ENCODE measurements at regions not wholly inside any gene's neighbourhood (a gene's known extent, or its start where the extent isn't known, plus 50 kb on each side); places are given as distances from the start of the nearest gene placed in this dataset.

GRCh38 chr12:111168009-111168900, 200.6 kb downstream of the PHETA1 start:
- H3K9me3 Mint-ChIP-seq: no peaks in the 10 kb centered on the region
- ChIA-PET POLR2A (no interaction called here), CTCF (interaction anchor here (1.5 kb wide), 1 partner anchor 57 kb away, joined by 4 read pairs; no protein-coding TSS in a partner anchor)
- peaks cover 8% of the 10 kb centered on the region for H3K4me1 Mint-ChIP-seq
- peaks cover 1% of the 10 kb centered on the region for H3K27me3 Mint-ChIP-seq
- no peak overlapping the region for H3K27ac Mint-ChIP-seq
- no peak overlapping the region for H3K4me3 Mint-ChIP-seq
- H3K36me3 Mint-ChIP-seq (ENCODE audit: low read depth): no peaks in the 10 kb centered on the region
- DNase-seq: peak; percentile 13

- ChIA-PET POLR2A (interaction anchor here (0.6 kb wide), 1 partner anchor 8 kb away, joined by 15 read pairs; no protein-coding TSS in a partner anchor), CTCF (interaction anchor here (1.5 kb wide), 1 partner anchor 58 kb away, joined by 4 read pairs; no protein-coding TSS in a partner anchor)
- H3K4me3 Mint-ChIP-seq: no peak overlapping the region
- H3K9me3 Mint-ChIP-seq: no peaks in the 10 kb centered on the region
- peaks cover 1% of the 10 kb centered on the region for H3K27me3 Mint-ChIP-seq
- H3K4me1 Mint-ChIP-seq: peaks cover 8% of the 10 kb centered on the region
- no peak for DNase-seq
- H3K36me3 Mint-ChIP-seq (ENCODE audit: low read depth): no peaks in the 10 kb centered on the region
- no peak overlapping the region for H3K27ac Mint-ChIP-seq
These were observed 201.9 kb downstream of the PHETA1 start for GRCh38 chr12:111166779-111167540.

GRCh38 chr12:111164833-111165525, 203.9 kb downstream of the PHETA1 start:
- H3K27ac Mint-ChIP-seq: no peak overlapping the region
- CTCF ChIA-PET: interaction anchor here (1.6 kb wide), 1 partner anchor 21 kb away, joined by 3 read pairs; no protein-coding TSS in a partner anchor
- no peaks in the 10 kb centered on the region for H3K9me3 Mint-ChIP-seq
- no peak overlapping the region for H3K4me3 Mint-ChIP-seq
- DNase-seq: no peak
- H3K4me1 Mint-ChIP-seq: peaks cover 7% of the 10 kb centered on the region
- POLR2A ChIA-PET: interaction anchor here (0.6 kb wide), 1 partner anchor 297 kb away, joined by 3 read pairs; no protein-coding TSS in a partner anchor
- H3K36me3 Mint-ChIP-seq (ENCODE audit: low read depth): no peaks in the 10 kb centered on the region
- H3K27me3 Mint-ChIP-seq: no peaks in the 10 kb centered on the region

- Mint-ChIP-seq H3K4me3 (no peak overlapping the region), H3K4me1 (peaks cover 7% of the 10 kb centered on the region), H3K27ac (no peak overlapping the region), H3K27me3 (no peaks in the 10 kb centered on the region), H3K36me3 (ENCODE audit: low read depth) (no peaks in the 10 kb centered on the region), H3K9me3 (no peaks in the 10 kb centered on the region)
- ChIA-PET CTCF (no interaction called here), POLR2A (no interaction called here)
- no peak for DNase-seq
These were observed 205.5 kb downstream of the PHETA1 start for GRCh38 chr12:111163422-111163821.

GRCh38 chr12:111161898-111162297, 207.0 kb downstream of the PHETA1 start:
- H3K4me3 Mint-ChIP-seq: no peak overlapping the region
- H3K4me1 Mint-ChIP-seq: no peaks in the 10 kb centered on the region
- DNase-seq: no peak
- no peaks in the 10 kb centered on the region for H3K9me3 Mint-ChIP-seq
- no peaks in the 10 kb centered on the region for H3K27me3 Mint-ChIP-seq
- no peaks in the 10 kb centered on the region for H3K36me3 Mint-ChIP-seq (ENCODE audit: low read depth)
- H3K27ac Mint-ChIP-seq: no peak overlapping the region
- ChIA-PET POLR2A (no interaction called here), CTCF (no interaction called here)

GRCh38 chr12:111160350-111161241, 208.3 kb downstream of the PHETA1 start:
- Mint-ChIP-seq H3K9me3 (no peaks in the 10 kb centered on the region), H3K36me3 (ENCODE audit: low read depth) (no peaks in the 10 kb centered on the region), H3K27ac (no peak overlapping the region), H3K4me3 (no peak overlapping the region), H3K4me1 (no peaks in the 10 kb centered on the region), H3K27me3 (no peaks in the 10 kb centered on the region)
- ChIA-PET CTCF (no interaction called here), POLR2A (no interaction called here)
- no peak for DNase-seq

GRCh38 chr12:111158992-111159391, 209.9 kb downstream of the PHETA1 start:
- ChIA-PET POLR2A (interaction anchor here (0.7 kb wide), 1 partner anchor 8 kb away, joined by 15 read pairs; no protein-coding TSS in a partner anchor), CTCF (interaction anchor here (0.6 to 1.4 kb wide), 2 partner anchors 48 to 181 kb away, joined by 4 to 6 read pairs; no protein-coding TSS in a partner anchor)
- H3K27me3 Mint-ChIP-seq: no peaks in the 10 kb centered on the region
- H3K36me3 Mint-ChIP-seq (ENCODE audit: low read depth): no peaks in the 10 kb centered on the region
- no peak overlapping the region for H3K27ac Mint-ChIP-seq
- no peaks in the 10 kb centered on the region for H3K9me3 Mint-ChIP-seq
- H3K4me3 Mint-ChIP-seq: no peak overlapping the region
- no peaks in the 10 kb centered on the region for H3K4me1 Mint-ChIP-seq
- DNase-seq: no peak

- H3K4me3 Mint-ChIP-seq: no peak overlapping the region
- H3K9me3 Mint-ChIP-seq: no peaks in the 10 kb centered on the region
- no peaks in the 10 kb centered on the region for H3K27me3 Mint-ChIP-seq
- ChIA-PET CTCF (interaction anchor here (0.6 kb wide), 1 partner anchor 101 kb away, joined by 3 read pairs; no protein-coding TSS in a partner anchor), POLR2A (no interaction called here)
- DNase-seq: no peak
- H3K27ac Mint-ChIP-seq: no peak overlapping the region
- no peaks in the 10 kb centered on the region for H3K4me1 Mint-ChIP-seq
- H3K36me3 Mint-ChIP-seq (ENCODE audit: low read depth): no peaks in the 10 kb centered on the region
These were observed 211.4 kb downstream of the PHETA1 start for GRCh38 chr12:111157486-111157885.

- ChIA-PET POLR2A (no interaction called here), CTCF (no interaction called here)
- Mint-ChIP-seq H3K4me1 (no peaks in the 10 kb centered on the region), H3K27ac (no peak overlapping the region), H3K36me3 (ENCODE audit: low read depth) (no peaks in the 10 kb centered on the region), H3K9me3 (no peaks in the 10 kb centered on the region), H3K4me3 (no peak overlapping the region), H3K27me3 (no peaks in the 10 kb centered on the region)
- no peak for DNase-seq
These were observed 212.6 kb downstream of the PHETA1 start for GRCh38 chr12:111156304-111156703.

GRCh38 chr12:111155521-111155920, 213.4 kb downstream of the PHETA1 start:
- Mint-ChIP-seq H3K4me3 (no peak overlapping the region), H3K27me3 (no peaks in the 10 kb centered on the region), H3K4me1 (no peaks in the 10 kb centered on the region), H3K36me3 (ENCODE audit: low read depth) (no peaks in the 10 kb centered on the region), H3K9me3 (no peaks in the 10 kb centered on the region), H3K27ac (no peak overlapping the region)
- ChIA-PET POLR2A (no interaction called here), CTCF (no interaction called here)
- no peak for DNase-seq

- Mint-ChIP-seq H3K4me1 (no peaks in the 10 kb centered on the region), H3K4me3 (no peak overlapping the region), H3K36me3 (ENCODE audit: low read depth) (no peaks in the 10 kb centered on the region), H3K27ac (no peak overlapping the region), H3K9me3 (no peaks in the 10 kb centered on the region), H3K27me3 (no peaks in the 10 kb centered on the region)
- no peak for DNase-seq
- ChIA-PET CTCF (no interaction called here), POLR2A (no interaction called here)
These were observed 213.9 kb downstream of the PHETA1 start for GRCh38 chr12:111155020-111155419.
